Fibroblast of lung (primary cell): ENCODE measurements at regions not wholly inside any gene's neighbourhood (a gene's known extent, or its start where the extent isn't known, plus 50 kb on each side); places are given as distances from the start of the nearest gene placed in this dataset.

Source experiments
- DNase-seq, 2 donors: peaks; one replicate each; pipeline versions ENCODE4 v3.0.0 to v3.0.0-alpha.2; 2010; ENCODE audit warnings: low read depth in 2 of 2
- H2AFZ ChIP-seq: 2 replicates; pipeline ENCODE4 v1.5.1; 2012; ENCODE audit warnings: low read length, control low read depth, inconsistent platforms
- H3K27ac ChIP-seq: 2 replicates; pipeline ENCODE4 v1.5.1; 2011; ENCODE audit warnings: low read length, control low read depth; ENCODE audit not compliant: insufficient read depth
- H3K27me3 ChIP-seq: 2 replicates; pipeline ENCODE4 v1.5.1; 2011; ENCODE audit warnings: mild to moderate bottlenecking, low read length; ENCODE audit not compliant: control insufficient read depth, insufficient read depth
- H3K36me3 ChIP-seq: 2 replicates; pipeline ENCODE4 v1.5.1; 2011; ENCODE audit warnings: low read length; ENCODE audit not compliant: control insufficient read depth, insufficient read depth
- H3K4me1 ChIP-seq: 2 replicates; pipeline ENCODE4 v1.5.1; 2011; ENCODE audit warnings: low read length; ENCODE audit not compliant: control insufficient read depth, insufficient read depth; ENCODE audit errors: extremely low read depth
- H3K4me2 ChIP-seq: 2 replicates; pipeline ENCODE4 v1.5.1; 2011; ENCODE audit warnings: low read length, control low read depth; ENCODE audit not compliant: insufficient read depth; ENCODE audit errors: extremely low read depth
- H3K4me3 ChIP-seq, 4 experiments: fragments of 200-600 bp in 1 of 4; sonication (generic) in 1 of 4; replicated peaks in 1 of 4; 2 replicates each; pipeline ENCODE4 v1.5.1; 2011 to 2016; ENCODE audit warnings: low read length in 4 of 4, low read depth in 3 of 4, mild to moderate bottlenecking in 3 of 4, control low read depth in 2 of 4, inconsistent platforms in 1 of 4, mixed read lengths in 1 of 4; ENCODE audit not compliant: insufficient read depth in 1 of 4; ENCODE audit errors: control extremely low read depth in 1 of 4
- H3K79me2 ChIP-seq: 2 replicates; pipeline ENCODE4 v1.5.1; 2012; ENCODE audit warnings: mild to moderate bottlenecking, low read length, inconsistent platforms; ENCODE audit not compliant: control insufficient read depth, insufficient read depth
- H3K9ac ChIP-seq: 2 replicates; pipeline ENCODE4 v1.5.1; 2011; ENCODE audit warnings: mild to moderate bottlenecking, low read length, control low read depth; ENCODE audit not compliant: insufficient read depth
- H3K9me3 ChIP-seq: 2 replicates; pipeline ENCODE4 v1.5.1; 2012; ENCODE audit warnings: low read depth, low read length; ENCODE audit not compliant: control insufficient read depth, insufficient read depth
- H4K20me1 ChIP-seq: 2 replicates; pipeline ENCODE4 v1.5.1; 2011; ENCODE audit warnings: low read length; ENCODE audit not compliant: control insufficient read depth, insufficient read depth; ENCODE audit errors: extremely low read depth
- CTCF ChIP-seq, 2 donors: IDR thresholded peaks in 1 of 2; conservative IDR thresholded peaks in 1 of 2; 1 replicate in 1 of 2; 2 replicates in 1 of 2; pipeline ENCODE4 v1.5.1; 2011 to 2012; ENCODE audit warnings: low read length in 2 of 2, control low read depth in 1 of 2, inconsistent platforms in 1 of 2, low read depth in 1 of 2, mild to moderate bottlenecking in 1 of 2
- EZH2 ChIP-seq: IDR thresholded peaks from 2 replicates; pipeline ENCODE4 v1.5.1; 2012; ENCODE audit warnings: low read length, control low read depth, mild to moderate bottlenecking; ENCODE audit errors: missing control alignments

DNA sequence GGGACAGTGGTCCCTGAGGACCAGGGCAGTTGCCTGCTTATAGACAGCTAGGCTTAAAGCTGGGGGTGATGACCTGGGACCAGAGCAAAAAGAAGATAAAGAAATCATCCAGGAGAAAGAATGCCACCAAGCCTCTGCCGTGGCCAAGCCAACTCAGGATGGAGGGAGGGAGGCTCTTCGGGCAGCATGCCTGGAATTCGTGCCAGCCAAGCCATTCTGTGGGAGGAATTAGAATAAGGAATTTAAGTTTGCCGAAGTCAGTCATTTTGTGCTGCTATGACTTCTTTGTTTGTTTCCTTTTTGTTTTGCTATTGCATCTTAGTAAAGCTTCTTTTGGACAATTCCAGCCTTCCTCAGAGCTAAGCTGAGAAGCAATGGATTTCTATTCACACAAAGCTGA, 124.1 kb downstream of the EN1 start:
- Histone ChIP-seq H2AFZ (no peak overlapping the region), H3K36me3 (no peaks in the 10 kb centered on the region), H3K27ac (no peak overlapping the region), H3K4me1 (no peaks in the 10 kb centered on the region), H3K4me2 (no peak overlapping the region), H3K9ac (no peak overlapping the region), H3K4me3 (no peak overlapping the region), H3K9me3 (no peaks in the 10 kb centered on the region), H3K27me3 (no peaks in the 10 kb centered on the region), H3K79me2 (no peaks in the 10 kb centered on the region), H4K20me1 (no peaks in the 10 kb centered on the region)
- no peak for TF ChIP-seq EZH2
- TF ChIP-seq CTCF (conservative IDR thresholded peaks at IDR 0.05 in 1 of 2, IDR thresholded peaks at IDR 0.05 in 1 of 2; ENCODE audit: low read depth in 1 of 2, low read length in 2 of 2): no peak
- peak in 1 of 2 donors; percentile 54 for DNase-seq

GRCh38 chr2:118722976-118723375, 124.5 kb downstream of the EN1 start:
- Histone ChIP-seq H3K9me3 (no peaks in the 10 kb centered on the region), H3K36me3 (no peaks in the 10 kb centered on the region), H3K27ac (no peak overlapping the region), H3K4me1 (no peaks in the 10 kb centered on the region), H3K4me2 (no peak overlapping the region), H3K79me2 (no peaks in the 10 kb centered on the region), H3K27me3 (no peaks in the 10 kb centered on the region), H4K20me1 (no peaks in the 10 kb centered on the region), H3K9ac (no peak overlapping the region), H2AFZ (no peak overlapping the region), H3K4me3 (no peak overlapping the region)
- TF ChIP-seq EZH2: no peak
- no peak for TF ChIP-seq CTCF (conservative IDR thresholded peaks at IDR 0.05 in 1 of 2, IDR thresholded peaks at IDR 0.05 in 1 of 2; ENCODE audit: low read depth in 1 of 2, low read length in 2 of 2)
- DNase-seq: no peak

- Histone ChIP-seq H3K36me3 (no peaks in the 10 kb centered on the region), H3K9me3 (no peaks in the 10 kb centered on the region), H3K4me2 (no peak overlapping the region), H3K79me2 (no peaks in the 10 kb centered on the region), H3K27me3 (no peaks in the 10 kb centered on the region), H3K27ac (no peak overlapping the region), H2AFZ (no peak overlapping the region), H3K4me3 (no peak overlapping the region), H3K9ac (no peak overlapping the region), H3K4me1 (no peaks in the 10 kb centered on the region), H4K20me1 (no peaks in the 10 kb centered on the region)
- DNase-seq: peak in 1 of 2 donors; percentile 40
- TF ChIP-seq EZH2 (no peak), CTCF (conservative IDR thresholded peaks at IDR 0.05 in 1 of 2, IDR thresholded peaks at IDR 0.05 in 1 of 2; ENCODE audit: low read depth in 1 of 2, low read length in 2 of 2) (no peak)
Observed at GRCh38 chr2:118721817-118722551, 125.5 kb downstream of the EN1 start.
